Lower leg skin (tissue), 4 donors: ENCODE measurements at regions not wholly inside any gene's neighbourhood (a gene's known extent, or its start where the extent isn't known, plus 50 kb on each side); places are given as distances from the start of the nearest gene placed in this dataset.

Experiments used
- DNase-seq, 2 donors: peaks; one replicate each; pipeline ENCODE4 v3.0.0-alpha.2; 2019; ENCODE audit warnings: low spot score in 2 of 2
- H3K4me3 ChIP-seq: fragments of 200-600 bp; sonication (generic); 2 replicates; pipeline ENCODE4 v1.5.1; 2017; ENCODE audit warnings: mild to moderate bottlenecking, low read depth; ENCODE audit not compliant: poor library complexity, severe bottlenecking
- CTCF ChIP-seq, 3 donors: fragments of 450-650 bp; IDR thresholded peaks; one replicate each; pipeline ENCODE4 v1.5.1; 2016; ENCODE audit warnings: antibody characterized with exemption in 3 of 3, mild to moderate bottlenecking in 3 of 3, moderate library complexity in 2 of 3
- POLR2A ChIP-seq, 2 donors: fragments of 450-650 bp; IDR thresholded peaks; one replicate each; pipeline ENCODE4 v1.6.1; 2016 to 2017; ENCODE audit warnings: antibody characterized with exemption in 2 of 2, mild to moderate bottlenecking in 1 of 2, moderate library complexity in 1 of 2
- WGBS, 2 donors: methylation state at CpG; one replicate each; pipeline ENCODE4 v1.1.5; 2018; 5-methylcytosine and 5-hydroxymethylcytosine counted together
- intact Hi-C: fragments of 100-400 bp; cut with DNase I; formaldehyde crosslinking; loops from one replicate; pipeline ENCODE4 v1.15.0; 2023; ENCODE audit warnings: low total_unique reads

- TF ChIP-seq CTCF (IDR thresholded peaks at IDR 0.05) (no peak), POLR2A (IDR thresholded peaks at IDR 0.05) (no peak)
- intact Hi-C loops: no loop called here
- H3K4me3 ChIP-seq: no peak overlapping the region
- 36 to 43% methylated on average over 2 of the region's 2 CpGs for WGBS, 2 donors
- no peak for DNase-seq
These were observed 1247.8 kb upstream of the SORCS1 start for GRCh38 chr10:108412323-108412722.

GRCh38 chr10:108411894-108412293 lies 1247.4 kb upstream of the SORCS1 start:
- H3K4me3 ChIP-seq: no peak overlapping the region
- no peak for DNase-seq
- intact Hi-C loops: no loop called here
- 77 to 84% methylated on average over 2 of the region's 2 CpGs for WGBS, 2 donors
- no peak for TF ChIP-seq POLR2A (IDR thresholded peaks at IDR 0.05)
- no peak for TF ChIP-seq CTCF (IDR thresholded peaks at IDR 0.05)

GRCh38 chr10:108411206-108411605 lies 1246.7 kb upstream of the SORCS1 start:
- intact Hi-C loops: no loop called here
- no peak overlapping the region for H3K4me3 ChIP-seq
- WGBS, 2 donors: 73 to 88% methylated on average over 2 of the region's 2 CpGs
- TF ChIP-seq POLR2A (IDR thresholded peaks at IDR 0.05): no peak
- no peak for TF ChIP-seq CTCF (IDR thresholded peaks at IDR 0.05)
- DNase-seq: no peak

- intact Hi-C loops: no loop called here
- WGBS, 2 donors: 52 to 59% methylated on average over 1 of the region's 1 CpG
- TF ChIP-seq CTCF (IDR thresholded peaks at IDR 0.05) (no peak), POLR2A (IDR thresholded peaks at IDR 0.05) (no peak)
- no peak for DNase-seq
- H3K4me3 ChIP-seq: no peak overlapping the region
These were observed 1245.7 kb upstream of the SORCS1 start for GRCh38 chr10:108410236-108410635.

GRCh38 chr10:108409306-108409705 lies 1244.8 kb upstream of the SORCS1 start:
- TF ChIP-seq CTCF (IDR thresholded peaks at IDR 0.05) (no peak), POLR2A (IDR thresholded peaks at IDR 0.05) (no peak)
- intact Hi-C loops: no loop called here
- DNase-seq: no peak
- no peak overlapping the region for H3K4me3 ChIP-seq

- 100% methylated on average over 1 of the region's 1 CpG for WGBS, 2 donors
- no peak overlapping the region for H3K4me3 ChIP-seq
- no peak for TF ChIP-seq CTCF (IDR thresholded peaks at IDR 0.05)
- TF ChIP-seq POLR2A (IDR thresholded peaks at IDR 0.05): no peak
- DNase-seq: no peak
- intact Hi-C loops: no loop called here
These were observed 1239.6 kb upstream of the SORCS1 start for GRCh38 chr10:108404155-108404554.
